C4-2B (cell line): ENCODE measurements at regions not wholly inside any gene's neighbourhood (a gene's known extent, or its start where the extent isn't known, plus 50 kb on each side); places are given as distances from the start of the nearest gene placed in this dataset.

Experiments
- CTCF ChIP-seq: fragments of 450-650 bp; conservative IDR thresholded peaks from 2 replicates; pipeline ENCODE4 v1.5.1; 2017; ENCODE audit warnings: mild to moderate bottlenecking
- ZFX ChIP-seq: fragments of 450-650 bp; IDR thresholded peaks from 2 replicates; pipeline ENCODE4 v1.6.1; 2017

GRCh38 chr7:51630933-51631332 is 314.3 kb upstream of the COBL start:
- TF ChIP-seq CTCF (no peak), ZFX (no peak)
